GM12873 (cell line): ENCODE measurements at regions not wholly inside any gene's neighbourhood (a gene's known extent, or its start where the extent isn't known, plus 50 kb on each side); places are given as distances from the start of the nearest gene placed in this dataset.

Experiments
- CTCF ChIP-seq: IDR thresholded peaks from 2 replicates; pipeline ENCODE4 v1.5.1; 2012; ENCODE audit warnings: low read depth, mild to moderate bottlenecking, moderate library complexity, low read length, control low read depth; ENCODE audit not compliant: insufficient read depth; ENCODE audit errors: missing control alignments

GRCh38 chr1:4586611-4587160 is 67.7 kb upstream of the AJAP1 start:
- TF ChIP-seq CTCF: no peak

- no peak for TF ChIP-seq CTCF
Measured at GRCh38 chr1:4587721-4588120, 66.7 kb upstream of the AJAP1 start.

- TF ChIP-seq CTCF: no peak
Measured at GRCh38 chr1:4590756-4591155, 63.7 kb upstream of the AJAP1 start.

- TF ChIP-seq CTCF: no peak
Measured at GRCh38 chr1:4591926-4592325, 62.5 kb upstream of the AJAP1 start.

GRCh38 chr1:4593106-4593505 is 61.3 kb upstream of the AJAP1 start:
- no peak for TF ChIP-seq CTCF

- TF ChIP-seq CTCF: peak; percentile 25
Measured at GRCh38 chr1:4594286-4594991, 60.0 kb upstream of the AJAP1 start.

- TF ChIP-seq CTCF: no peak
Measured at GRCh38 chr1:4595341-4596225, 58.8 kb upstream of the AJAP1 start.
